Pancreas (tissue), 10 donors: ENCODE measurements at regions not wholly inside any gene's neighbourhood (a gene's known extent, or its start where the extent isn't known, plus 50 kb on each side); places are given as distances from the start of the nearest gene placed in this dataset.

Experiments used
- ATAC-seq, 4 donors: fragments of 200-7000 bp; cut with Tn5 transposase; one replicate each; pipeline versions ENCODE4 v1.8.0 to v1.9.1; 2020; ENCODE audit warnings: mild to moderate bottlenecking in 4 of 4, moderate library complexity in 4 of 4
- DNase-seq, 6 donors: peaks; one replicate each; pipeline ENCODE4 v3.0.0-alpha.2; 2020
- FAIRE-seq: peaks from 2 replicates; lab custom pipeline; 2012; peaks lifted over from hg19 to GRCh38; lab: Jason Lieb, UNC
- H3K27ac ChIP-seq, 4 donors: fragments of 200-600 bp; sonication (generic); 1 replicate in 3 of 4; 2 replicates in 1 of 4; pipeline versions ENCODE4 v1.5.0 to v1.8.0; 2020
- H3K27me3 ChIP-seq, 4 donors: fragments of 200-600 bp; one replicate each; pipeline ENCODE4 v1.8.0; 2021
- H3K36me3 ChIP-seq, 3 donors: fragments of 200-600 bp; sonication (generic) in 1 of 3; one replicate each; pipeline versions ENCODE4 v1.5.0 to v1.8.0; 2020 to 2021
- H3K4me1 ChIP-seq, 3 donors: fragments of 200-600 bp; one replicate each; pipeline ENCODE4 v1.8.0; 2021
- H3K4me3 ChIP-seq, 4 donors: fragments of 200-600 bp; sonication (generic) in 2 of 4; one replicate each; pipeline versions ENCODE4 v1.5.0 to v1.8.0; 2020 to 2021
- H3K9me3 ChIP-seq, 4 donors: fragments of 200-600 bp; one replicate each; pipeline ENCODE4 v1.8.0; 2021
- CTCF ChIP-seq, 4 donors: fragments of 200-600 bp; sonication (generic) in 3 of 4; IDR thresholded peaks; one replicate each; pipeline versions ENCODE4 v1.5.0 to v1.8.0; 2021; ENCODE audit warnings: antibody characterized with exemption in 4 of 4
- WGBS, 2 donors: extraction: QIAGEN DNeasy Blood & Tissue Kit; methylation state at CpG; one replicate each; pipeline ENCODE4 v1.1.7; 2013; 5-methylcytosine and 5-hydroxymethylcytosine counted together
- intact Hi-C, 3 donors: fragments of 100-400 bp; cut with DNase I; formaldehyde crosslinking; loops; one replicate each; pipeline versions ENCODE4 v1.11.1 to v1.14.2; 2022
- donor health status: healthy with polysubstance abuse.
- donor health status: DM: no; HTN: no; CAD: no; lungs with moderate emphysema.
- donor health status: DM: no; HTN: no; CAD: no.
- donor health status: control.
- donor health status: control.
- donor health status: Bipolar disorder and iron deficiency.
- donor health status: DM: yes; HTN: yes; CAD: no.
- donor health status: DM: no; HTN: no; CAD: no.
- donor health status: DM: no; HTN: no; CAD: no.
- donor health status: DM: yes; HTN: yes; CAD: no.

GRCh38 chr5:66234241-66234640, 90.1 kb downstream of the SREK1 start:
- intact Hi-C loops, result no loop called here
- no peaks in the 10 kb centered on the region for H3K36me3 ChIP-seq
- DNase-seq, result no peak
- 88 to 91% methylated on average over 8 of the region's 8 CpGs for WGBS, 2 donors
- no peaks in the 10 kb centered on the region for H3K27me3 ChIP-seq
- H3K27ac ChIP-seq, result no peak overlapping the region
- no peaks in the 10 kb centered on the region for H3K9me3 ChIP-seq
- ATAC-seq, result no peak
- no peaks in the 10 kb centered on the region for H3K4me1 ChIP-seq
- FAIRE-seq, result no peak
- TF ChIP-seq CTCF (IDR thresholded peaks at IDR 0.05), result no peak
- H3K4me3 ChIP-seq, result no peak overlapping the region

- Histone ChIP-seq H3K4me1 (no peaks in the 10 kb centered on the region), H3K27ac (no peak overlapping the region), H3K9me3 (no peaks in the 10 kb centered on the region), H3K27me3 (no peaks in the 10 kb centered on the region), H3K4me3 (no peak overlapping the region), H3K36me3 (no peaks in the 10 kb centered on the region)
- no peak for DNase-seq
- ATAC-seq, result no peak
- no peak for FAIRE-seq
- no peak for TF ChIP-seq CTCF (IDR thresholded peaks at IDR 0.05)
- WGBS, 2 donors, result 60 to 68% methylated on average over 6 of the region's 6 CpGs
- intact Hi-C loops, result no loop called here
Measured at GRCh38 chr5:66238435-66238834, 94.3 kb downstream of the SREK1 start.

- no peaks in the 10 kb centered on the region for H3K36me3 ChIP-seq
- TF ChIP-seq CTCF (IDR thresholded peaks at IDR 0.05), result no peak
- H3K4me3 ChIP-seq, result no peak overlapping the region
- DNase-seq, result no peak
- ATAC-seq, result no peak
- FAIRE-seq, result no peak
- H3K4me1 ChIP-seq, result no peaks in the 10 kb centered on the region
- 68 to 69% methylated on average over 1 of the region's 1 CpG for WGBS, 2 donors
- intact Hi-C loops, result no loop called here
- no peak overlapping the region for H3K27ac ChIP-seq
- no peaks in the 10 kb centered on the region for H3K27me3 ChIP-seq
- no peaks in the 10 kb centered on the region for H3K9me3 ChIP-seq
Measured at GRCh38 chr5:66239034-66239433, 94.9 kb downstream of the SREK1 start.

GRCh38 chr5:66241136-66241825, 97.2 kb downstream of the SREK1 start:
- WGBS, 2 donors, result 75 to 85% methylated on average over 12 of the region's 12 CpGs
- no peak for FAIRE-seq

More at GRCh38 chr5:66241136-66241825, 97.2 kb downstream of the SREK1 start:
- Histone ChIP-seq H3K27ac (no peak overlapping the region), H3K4me1 (no peaks in the 10 kb centered on the region), H3K4me3 (no peak overlapping the region), H3K27me3 (no peaks in the 10 kb centered on the region), H3K36me3 (no peaks in the 10 kb centered on the region), H3K9me3 (no peaks in the 10 kb centered on the region)
- intact Hi-C loops, result no loop called here
- ATAC-seq (no peak), DNase-seq (no peak)
- no peak for TF ChIP-seq CTCF (IDR thresholded peaks at IDR 0.05)
